PC-9 (cell line): ENCODE measurements at regions not wholly inside any gene's neighbourhood (a gene's known extent, or its start where the extent isn't known, plus 50 kb on each side); places are given as distances from the start of the nearest gene placed in this dataset.
"Not testable (repeated sequence)": the region's sequence is repeated elsewhere in the genome, so short reads cannot be mapped to it uniquely, and the experiment has no call there.

ENCODE experiments used
- CTCF ChIP-seq: fragments of 200-600 bp; sonication (generic); conservative IDR thresholded peaks from 2 replicates; pipeline ENCODE4 v1.6.1; 2017; ENCODE audit warnings: mixed run types, antibody characterized with exemption, mild to moderate bottlenecking, moderate library complexity
- EZH2 ChIP-seq: fragments of 200-600 bp; sonication (generic); IDR thresholded peaks from 2 replicates; pipeline ENCODE4 v1.8.0; 2017; ENCODE audit warnings: antibody characterized with exemption, low read depth

DNA sequence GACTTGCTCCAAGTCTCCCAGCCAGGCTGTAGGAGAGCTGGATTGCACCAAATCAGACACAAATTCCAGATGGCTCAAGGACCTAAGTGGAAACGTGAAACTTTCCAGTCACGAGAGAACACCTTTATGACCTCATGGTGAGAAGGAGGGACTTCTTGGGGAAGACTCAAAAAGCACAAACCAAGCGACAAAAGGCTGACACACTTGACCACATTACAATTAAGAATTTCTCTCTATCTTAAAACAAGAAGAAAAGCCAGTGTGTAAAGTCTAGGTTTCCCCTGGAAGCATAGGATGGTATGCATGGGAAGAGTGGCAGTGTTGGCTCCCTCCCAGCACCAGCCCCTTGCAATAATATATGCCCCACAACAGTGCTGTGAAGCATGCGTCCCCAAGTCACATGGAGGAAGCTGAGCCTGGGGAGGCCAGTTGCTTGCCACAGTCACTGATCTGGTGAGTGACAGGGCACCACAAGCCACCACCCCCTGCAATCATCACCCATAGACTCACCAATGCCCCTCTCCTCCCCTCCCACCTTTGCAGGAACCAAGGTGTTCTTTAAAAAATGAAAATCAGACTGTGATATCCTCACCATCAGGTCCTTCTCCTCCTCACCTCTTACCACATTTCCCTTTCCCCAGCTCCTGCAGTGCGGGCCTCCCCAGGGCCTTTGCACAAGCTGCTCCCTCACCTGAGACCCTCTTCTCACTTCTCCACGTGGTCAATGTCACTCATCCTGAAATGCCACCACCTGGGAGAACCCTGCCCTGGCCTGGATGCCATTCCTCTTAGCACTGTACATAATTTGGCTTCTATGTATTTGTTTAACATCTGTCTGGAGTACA, 188.7 kb downstream of the BCL2L11 start:
- not testable (repeated sequence) for TF ChIP-seq CTCF, EZH2
